Neural cell (in vitro differentiated cells): ENCODE measurements at regions not wholly inside any gene's neighbourhood (a gene's known extent, or its start where the extent isn't known, plus 50 kb on each side); places are given as distances from the start of the nearest gene placed in this dataset.

Experiments used
- H2AFZ ChIP-seq: fragments of 200-600, 300-800 bp; sonication (generic), shearing (Covaris generic); 2 replicates; pipeline ENCODE4 v1.6.0; 2014; ENCODE audit warnings: low read depth, mild to moderate bottlenecking, antibody characterized with exemption, low read length, moderate library complexity
- H3F3A ChIP-seq: fragments of 200-600 bp; shearing (Covaris generic); 2 replicates; pipeline ENCODE4 v1.6.1; 2016; ENCODE audit warnings: mild to moderate bottlenecking, moderate library complexity, mixed read lengths, antibody characterized with exemption, low read length; ENCODE audit not compliant: insufficient read depth, poor library complexity, severe bottlenecking
- H3K27ac ChIP-seq: fragments of 200-600, 300-800 bp; sonication (generic), shearing (Covaris generic); 2 replicates; pipeline ENCODE4 v1.5.1; 2014; ENCODE audit warnings: mild to moderate bottlenecking, low read length, moderate library complexity
- H3K27me3 ChIP-seq: fragments of 300-800, 200-600 bp; sonication (generic), shearing (Covaris generic); 2 replicates; pipeline ENCODE4 v1.6.0; 2014; ENCODE audit warnings: mild to moderate bottlenecking, low read depth, low read length, moderate library complexity; ENCODE audit not compliant: insufficient read depth
- H3K36me3 ChIP-seq: fragments of 300-800, 200-600 bp; sonication (generic), shearing (Covaris generic); 2 replicates; pipeline ENCODE4 v1.5.1; 2014; ENCODE audit warnings: mild to moderate bottlenecking, antibody characterized with exemption, low read length, moderate library complexity; ENCODE audit not compliant: insufficient read depth
- H3K4me2 ChIP-seq: fragments of 300-800, 200-600 bp; sonication (generic), shearing (Covaris generic); 2 replicates; pipeline ENCODE4 v1.6.0; 2014; ENCODE audit warnings: mild to moderate bottlenecking, low read length
- H3K4me3 ChIP-seq: fragments of 300-800, 200-600 bp; sonication (generic), shearing (Covaris generic); 2 replicates; pipeline ENCODE4 v1.5.1; 2014; ENCODE audit warnings: mild to moderate bottlenecking, low read length, moderate library complexity
- H3K79me2 ChIP-seq: fragments of 200-600 bp; shearing (Covaris generic); replicated peaks from 2 replicates; pipeline ENCODE4 v1.6.0; 2014; ENCODE audit warnings: mild to moderate bottlenecking, low read length, moderate library complexity; ENCODE audit not compliant: insufficient read depth
- H3K9ac ChIP-seq: fragments of 300-800, 200-600 bp; sonication (generic), shearing (Covaris generic); 2 replicates; pipeline ENCODE4 v1.6.1; 2016; ENCODE audit warnings: mild to moderate bottlenecking, low read length, mixed read lengths
- H3K9me2 ChIP-seq: fragments of 200-600 bp; shearing (Covaris generic); 2 replicates; pipeline ENCODE4 v1.6.1; 2016; ENCODE audit warnings: mild to moderate bottlenecking, low read length, mixed read lengths; ENCODE audit not compliant: insufficient read depth
- H3K9me3 ChIP-seq: fragments of 200-600, 300-800 bp; sonication (generic), shearing (Covaris generic); 2 replicates; pipeline ENCODE4 v1.6.1; 2016; ENCODE audit warnings: mild to moderate bottlenecking, mixed run types, low read length, moderate library complexity, mixed read lengths
- H4K20me1 ChIP-seq: fragments of 200-600 bp; shearing (Covaris generic); 2 replicates; pipeline ENCODE4 v1.6.1; 2016; ENCODE audit warnings: mild to moderate bottlenecking, mixed run types; ENCODE audit not compliant: insufficient read depth
- CTCF ChIP-seq: fragments of 450-650 bp; IDR thresholded peaks from 2 replicates; pipeline ENCODE4 v1.5.1; 2014; ENCODE audit warnings: antibody characterized with exemption, mild to moderate bottlenecking, moderate library complexity; ENCODE audit not compliant: poor library complexity, severe bottlenecking
- EP300 ChIP-seq: fragments of 450-650 bp; conservative IDR thresholded peaks from 2 replicates; pipeline ENCODE4 v1.6.1; 2014; ENCODE audit warnings: antibody characterized with exemption, mild to moderate bottlenecking, moderate library complexity; ENCODE audit not compliant: poor library complexity, severe bottlenecking
- EZH2 ChIP-seq: fragments of 200-600, 300-800 bp; shearing (Covaris generic), sonication (generic); IDR thresholded peaks from 2 replicates; pipeline ENCODE4 v1.6.1; 2014; ENCODE audit warnings: antibody characterized with exemption, low read length, borderline replicate concordance, mild to moderate bottlenecking; ENCODE audit not compliant: insufficient read depth, poor library complexity, severe bottlenecking
- MXI1 ChIP-seq: fragments of 450-650 bp; conservative IDR thresholded peaks from 2 replicates; pipeline ENCODE4 v1.6.1; 2014; ENCODE audit warnings: antibody characterized with exemption, mild to moderate bottlenecking; ENCODE audit not compliant: poor library complexity, severe bottlenecking
- POLR2AphosphoS5 ChIP-seq: IDR thresholded peaks from 2 replicates; pipeline ENCODE4 v1.6.1; 2012
- RAD21 ChIP-seq: fragments of 450-650 bp; conservative IDR thresholded peaks from 2 replicates; pipeline ENCODE4 v1.6.1; 2014; ENCODE audit warnings: antibody characterized with exemption, mild to moderate bottlenecking, moderate library complexity
- SMC3 ChIP-seq: fragments of 450-650 bp; conservative IDR thresholded peaks from 2 replicates; pipeline ENCODE4 v1.6.1; 2014; ENCODE audit warnings: antibody characterized with exemption, mild to moderate bottlenecking, moderate library complexity; ENCODE audit not compliant: poor library complexity
- TAF1 ChIP-seq: IDR thresholded peaks from 2 replicates; pipeline ENCODE4 v1.6.1; 2012; ENCODE audit warnings: low read depth
- TF ChIP-seq, protein P1 (sequence below): IDR thresholded peaks from 2 replicates; pipeline ENCODE4 v1.6.1; 2012; ENCODE audit warnings: borderline replicate concordance

GRCh38 chr3:150296966-150297365 lies 111.1 kb upstream of the TSC22D2 start:
- H3K79me2 ChIP-seq = no peaks in the 10 kb centered on the region
- H3K9me3 ChIP-seq = no peaks in the 10 kb centered on the region
- H3K4me3 ChIP-seq = no peak overlapping the region
- no peaks in the 10 kb centered on the region for H3K36me3 ChIP-seq
- no peaks in the 10 kb centered on the region for H3K9me2 ChIP-seq
- TF ChIP-seq RAD21 (no peak), CTCF (no peak), SMC3 (no peak), POLR2AphosphoS5 (no peak), EZH2 (no peak), MXI1 (no peak), TAF1 (no peak)
- TF ChIP-seq, protein P1, sequence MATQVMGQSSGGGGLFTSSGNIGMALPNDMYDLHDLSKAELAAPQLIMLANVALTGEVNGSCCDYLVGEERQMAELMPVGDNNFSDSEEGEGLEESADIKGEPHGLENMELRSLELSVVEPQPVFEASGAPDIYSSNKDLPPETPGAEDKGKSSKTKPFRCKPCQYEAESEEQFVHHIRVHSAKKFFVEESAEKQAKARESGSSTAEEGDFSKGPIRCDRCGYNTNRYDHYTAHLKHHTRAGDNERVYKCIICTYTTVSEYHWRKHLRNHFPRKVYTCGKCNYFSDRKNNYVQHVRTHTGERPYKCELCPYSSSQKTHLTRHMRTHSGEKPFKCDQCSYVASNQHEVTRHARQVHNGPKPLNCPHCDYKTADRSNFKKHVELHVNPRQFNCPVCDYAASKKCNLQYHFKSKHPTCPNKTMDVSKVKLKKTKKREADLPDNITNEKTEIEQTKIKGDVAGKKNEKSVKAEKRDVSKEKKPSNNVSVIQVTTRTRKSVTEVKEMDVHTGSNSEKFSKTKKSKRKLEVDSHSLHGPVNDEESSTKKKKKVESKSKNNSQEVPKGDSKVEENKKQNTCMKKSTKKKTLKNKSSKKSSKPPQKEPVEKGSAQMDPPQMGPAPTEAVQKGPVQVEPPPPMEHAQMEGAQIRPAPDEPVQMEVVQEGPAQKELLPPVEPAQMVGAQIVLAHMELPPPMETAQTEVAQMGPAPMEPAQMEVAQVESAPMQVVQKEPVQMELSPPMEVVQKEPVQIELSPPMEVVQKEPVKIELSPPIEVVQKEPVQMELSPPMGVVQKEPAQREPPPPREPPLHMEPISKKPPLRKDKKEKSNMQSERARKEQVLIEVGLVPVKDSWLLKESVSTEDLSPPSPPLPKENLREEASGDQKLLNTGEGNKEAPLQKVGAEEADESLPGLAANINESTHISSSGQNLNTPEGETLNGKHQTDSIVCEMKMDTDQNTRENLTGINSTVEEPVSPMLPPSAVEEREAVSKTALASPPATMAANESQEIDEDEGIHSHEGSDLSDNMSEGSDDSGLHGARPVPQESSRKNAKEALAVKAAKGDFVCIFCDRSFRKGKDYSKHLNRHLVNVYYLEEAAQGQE = no peak
- no peak overlapping the region for H3K27ac ChIP-seq
- no peak overlapping the region for H3K9ac ChIP-seq
- no peak overlapping the region for H2AFZ ChIP-seq
- no peaks in the 10 kb centered on the region for H4K20me1 ChIP-seq
- no peak overlapping the region for H3K4me2 ChIP-seq
- H3F3A ChIP-seq = no peaks in the 10 kb centered on the region
- no peaks in the 10 kb centered on the region for H3K27me3 ChIP-seq

DNA sequence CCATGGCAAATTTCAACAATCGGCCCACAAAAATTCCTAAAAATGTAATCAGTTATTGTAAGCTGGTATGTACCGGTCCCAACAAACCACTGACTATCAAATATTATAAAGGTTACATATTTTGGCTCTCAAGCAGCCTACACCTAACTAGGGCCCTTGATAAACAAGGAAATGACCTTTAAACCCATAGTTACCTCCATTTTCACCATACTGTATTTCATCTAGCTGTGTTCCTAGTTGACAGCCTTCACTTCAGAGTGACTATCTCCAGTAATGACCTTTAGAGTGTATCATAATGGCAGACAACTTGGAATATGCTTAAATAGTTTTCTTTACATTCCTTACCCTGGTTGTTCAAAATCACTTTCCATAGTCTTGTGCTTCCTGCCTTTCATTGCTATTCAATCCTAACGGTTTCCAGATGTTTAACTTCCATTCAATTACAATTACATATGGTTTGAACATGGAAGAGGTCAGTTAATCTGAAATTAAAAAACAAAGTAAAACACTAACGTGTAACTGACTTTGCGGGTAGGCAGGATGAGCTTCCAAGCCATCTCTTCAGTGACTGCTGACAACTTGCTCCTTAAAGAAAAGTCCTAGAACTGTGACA lies 111.9 kb upstream of the TSC22D2 start:
- Histone ChIP-seq H3K27ac (no peak overlapping the region), H3K27me3 (no peaks in the 10 kb centered on the region), H3K4me2 (no peak overlapping the region), H3K79me2 (no peaks in the 10 kb centered on the region), H4K20me1 (no peaks in the 10 kb centered on the region), H3K9ac (no peak overlapping the region), H3K9me3 (no peaks in the 10 kb centered on the region), H2AFZ (no peak overlapping the region), H3K4me3 (no peak overlapping the region), H3K9me2 (no peaks in the 10 kb centered on the region), H3F3A (no peaks in the 10 kb centered on the region), H3K36me3 (no peaks in the 10 kb centered on the region)
- TF ChIP-seq RAD21 (no peak), POLR2AphosphoS5 (no peak), SMC3 (no peak), MXI1 (no peak), TAF1 (no peak), CTCF (no peak), EZH2 (no peak), EP300 (no peak)
- TF ChIP-seq, protein P1 = no peak
